ENCODE measurements at regions not wholly inside any gene's neighbourhood (a gene's known extent, or its start where the extent isn't known, plus 50 kb on each side); places are given as distances from the start of the nearest gene placed in this dataset.

DNA sequence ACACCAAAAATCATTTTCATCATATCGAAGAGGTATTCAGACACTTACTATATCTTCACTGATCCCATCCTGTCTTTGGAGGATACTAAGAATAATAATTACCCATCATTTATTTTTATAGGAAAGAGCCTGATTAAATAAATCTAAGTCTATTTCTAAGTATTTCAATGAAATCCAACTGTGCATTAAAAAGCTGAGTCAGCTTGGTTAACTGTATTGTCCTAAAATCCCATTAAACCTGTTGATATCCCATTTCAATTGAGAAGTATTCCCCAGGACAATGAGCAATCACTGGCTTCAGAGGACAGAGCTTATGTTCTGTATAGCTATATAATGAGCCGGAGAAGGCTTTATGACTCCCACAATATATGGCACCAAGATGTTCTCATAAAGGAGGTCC is 142.0 kb upstream of the RORB start:
- no peak overlapping the region for H3K4me3 ChIP-seq (ENCODE audit: low read depth, low read length)
- TF ChIP-seq, protein P1, sequence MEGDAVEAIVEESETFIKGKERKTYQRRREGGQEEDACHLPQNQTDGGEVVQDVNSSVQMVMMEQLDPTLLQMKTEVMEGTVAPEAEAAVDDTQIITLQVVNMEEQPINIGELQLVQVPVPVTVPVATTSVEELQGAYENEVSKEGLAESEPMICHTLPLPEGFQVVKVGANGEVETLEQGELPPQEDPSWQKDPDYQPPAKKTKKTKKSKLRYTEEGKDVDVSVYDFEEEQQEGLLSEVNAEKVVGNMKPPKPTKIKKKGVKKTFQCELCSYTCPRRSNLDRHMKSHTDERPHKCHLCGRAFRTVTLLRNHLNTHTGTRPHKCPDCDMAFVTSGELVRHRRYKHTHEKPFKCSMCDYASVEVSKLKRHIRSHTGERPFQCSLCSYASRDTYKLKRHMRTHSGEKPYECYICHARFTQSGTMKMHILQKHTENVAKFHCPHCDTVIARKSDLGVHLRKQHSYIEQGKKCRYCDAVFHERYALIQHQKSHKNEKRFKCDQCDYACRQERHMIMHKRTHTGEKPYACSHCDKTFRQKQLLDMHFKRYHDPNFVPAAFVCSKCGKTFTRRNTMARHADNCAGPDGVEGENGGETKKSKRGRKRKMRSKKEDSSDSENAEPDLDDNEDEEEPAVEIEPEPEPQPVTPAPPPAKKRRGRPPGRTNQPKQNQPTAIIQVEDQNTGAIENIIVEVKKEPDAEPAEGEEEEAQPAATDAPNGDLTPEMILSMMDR (IDR thresholded peaks at IDR 0.05; ENCODE audit: insufficient read depth, low read depth, low read length, missing control alignments): no peak
- DNase-seq (ENCODE audit: low read depth): no peak

DNA sequence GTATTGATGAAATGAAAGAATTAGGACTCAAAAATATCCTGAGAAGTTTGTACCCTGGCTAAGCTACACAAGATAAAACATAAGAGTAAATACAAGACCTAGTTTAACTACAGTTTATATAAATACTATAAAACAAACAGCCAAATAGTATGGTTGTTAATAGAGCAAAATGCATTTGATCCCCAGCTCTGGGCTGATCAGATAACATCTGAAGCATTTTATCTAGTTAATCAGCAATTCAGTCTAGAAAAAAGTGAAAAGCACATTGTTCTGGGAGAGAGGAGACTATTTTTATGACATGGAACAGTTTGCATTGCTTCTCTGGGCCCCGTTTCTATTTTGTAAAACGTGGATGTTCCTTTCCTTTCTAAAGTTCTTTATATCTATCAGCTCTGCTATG is 139.6 kb upstream of the RORB start:
- TF ChIP-seq, protein P1 (IDR thresholded peaks at IDR 0.05; ENCODE audit: insufficient read depth, low read depth, low read length, missing control alignments): no peak
- H3K4me3 ChIP-seq (ENCODE audit: low read depth, low read length): no peak overlapping the region
- no peak for DNase-seq (ENCODE audit: low read depth)

DNA sequence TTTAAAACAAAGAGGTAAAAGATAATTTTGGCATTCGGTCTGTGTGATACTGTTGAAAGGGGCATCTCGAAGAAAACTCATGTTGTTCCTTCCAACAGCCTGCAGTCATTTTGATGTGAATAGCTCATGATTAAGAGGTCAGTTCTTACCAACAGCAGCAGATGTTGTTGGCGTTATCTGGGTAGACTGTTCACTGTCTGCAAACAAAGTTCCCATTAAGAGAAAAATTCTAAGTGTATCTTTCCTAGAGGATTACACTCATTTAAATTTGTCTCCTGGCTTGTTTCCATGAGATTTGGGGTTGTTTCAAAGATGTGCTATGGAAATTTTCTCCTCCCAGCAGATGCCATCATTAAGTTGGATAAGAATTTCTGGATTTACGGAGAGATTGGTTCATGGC is 138.2 kb upstream of the RORB start:
- no peak overlapping the region for H3K4me3 ChIP-seq (ENCODE audit: low read depth, low read length)
- no peak for DNase-seq (ENCODE audit: low read depth)
- TF ChIP-seq, protein P1 (IDR thresholded peaks at IDR 0.05; ENCODE audit: insufficient read depth, low read depth, low read length, missing control alignments): no peak

DNA sequence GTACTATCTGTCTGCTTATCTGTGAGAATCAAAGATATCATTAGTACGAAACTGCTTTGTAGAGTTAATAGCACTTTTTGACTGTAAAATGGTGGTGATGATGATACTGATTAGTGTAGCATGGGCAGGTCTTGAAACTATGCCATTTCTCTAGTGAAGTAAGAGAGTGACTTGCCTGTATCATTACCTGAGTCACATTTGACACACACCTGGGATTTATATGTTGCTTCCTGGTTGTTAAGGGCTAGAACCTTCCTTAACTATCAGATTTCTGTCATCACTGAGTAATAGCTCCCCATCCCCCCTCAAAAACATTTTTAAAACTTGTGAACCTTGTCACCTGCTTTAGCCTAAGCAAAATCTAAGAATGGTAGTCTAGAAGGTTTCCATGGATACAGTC is 135.6 kb upstream of the RORB start:
- TF ChIP-seq, protein P1 (IDR thresholded peaks at IDR 0.05; ENCODE audit: insufficient read depth, low read depth, low read length, missing control alignments): no peak
- DNase-seq (ENCODE audit: low read depth): no peak
- no peak overlapping the region for H3K4me3 ChIP-seq (ENCODE audit: low read depth, low read length)

DNA sequence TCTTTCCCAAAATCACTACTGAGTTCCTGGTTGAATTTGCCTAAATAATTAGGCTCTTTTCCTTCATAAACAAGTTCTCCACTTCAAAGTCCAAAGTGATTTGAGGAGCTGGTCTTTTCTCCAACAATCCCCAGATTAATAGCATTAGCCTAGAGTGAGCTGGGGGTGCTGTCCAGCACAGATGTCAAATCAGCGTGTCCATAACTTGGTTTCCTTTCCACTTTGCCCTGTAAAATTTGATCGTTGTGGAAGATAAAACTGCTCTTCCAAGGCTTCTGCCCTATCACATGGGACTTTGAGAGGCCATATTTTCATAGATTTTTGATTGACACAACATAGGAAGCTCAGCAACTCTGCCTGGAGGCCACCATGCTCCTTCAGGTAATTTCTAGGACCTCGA is 134.7 kb upstream of the RORB start:
- TF ChIP-seq, protein P1 (IDR thresholded peaks at IDR 0.05; ENCODE audit: insufficient read depth, low read depth, low read length, missing control alignments): no peak
- no peak for DNase-seq (ENCODE audit: low read depth)
- H3K4me3 ChIP-seq (ENCODE audit: low read depth, low read length): no peak overlapping the region

DNA sequence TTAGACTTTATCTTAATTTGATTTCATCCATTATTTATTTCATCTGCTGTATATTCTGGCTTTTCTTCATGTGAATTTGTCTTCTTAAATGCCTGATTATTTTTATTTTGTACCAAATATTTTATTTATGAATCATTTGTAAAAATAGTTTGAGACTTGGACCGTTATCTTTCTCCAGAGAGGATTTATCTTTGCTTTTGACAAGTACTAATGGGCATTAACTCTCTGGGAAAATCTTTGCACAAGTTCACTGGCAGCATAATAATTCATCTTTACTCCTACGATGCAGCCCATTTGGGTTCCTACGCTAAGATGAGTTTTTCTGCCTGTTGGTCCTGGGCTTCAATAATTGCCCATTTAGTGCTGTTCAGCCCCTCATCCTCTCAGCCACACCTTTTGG is 131.0 kb upstream of the RORB start:
- no peak overlapping the region for H3K4me3 ChIP-seq (ENCODE audit: low read depth, low read length)
- TF ChIP-seq, protein P1 (IDR thresholded peaks at IDR 0.05; ENCODE audit: insufficient read depth, low read depth, low read length, missing control alignments): no peak

DNA sequence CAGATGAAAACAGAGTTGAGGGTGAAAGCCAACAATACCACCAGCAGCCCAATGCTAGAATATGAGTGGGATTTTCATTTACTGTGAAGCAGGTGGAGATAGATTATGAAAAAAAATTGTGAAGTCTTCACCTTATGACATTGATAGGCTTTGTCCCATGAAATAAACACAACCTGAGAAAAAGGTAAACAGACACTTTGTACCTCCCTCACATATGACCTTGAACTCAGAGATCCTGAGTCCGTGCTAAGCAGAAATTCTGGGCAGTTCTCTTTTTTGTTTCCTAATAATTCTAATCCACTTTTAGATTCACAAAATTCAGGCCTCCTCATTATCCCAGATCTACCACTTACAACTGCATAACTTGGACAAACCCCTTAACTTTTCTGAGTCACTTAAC is 127.3 kb upstream of the RORB start:
- DNase-seq (ENCODE audit: low read depth): no peak
- TF ChIP-seq, protein P1 (IDR thresholded peaks at IDR 0.05; ENCODE audit: insufficient read depth, low read depth, low read length, missing control alignments): no peak
- no peak overlapping the region for H3K4me3 ChIP-seq (ENCODE audit: low read depth, low read length)

More for the DNA sequence above, 131.0 kb upstream of the RORB start:
- DNase-seq (ENCODE audit: low read depth): no peak
